ENCODE measurements at regions not wholly inside any gene's neighbourhood (a gene's known extent, or its start where the extent isn't known, plus 50 kb on each side); places are given as distances from the start of the nearest gene placed in this dataset.

DNA sequence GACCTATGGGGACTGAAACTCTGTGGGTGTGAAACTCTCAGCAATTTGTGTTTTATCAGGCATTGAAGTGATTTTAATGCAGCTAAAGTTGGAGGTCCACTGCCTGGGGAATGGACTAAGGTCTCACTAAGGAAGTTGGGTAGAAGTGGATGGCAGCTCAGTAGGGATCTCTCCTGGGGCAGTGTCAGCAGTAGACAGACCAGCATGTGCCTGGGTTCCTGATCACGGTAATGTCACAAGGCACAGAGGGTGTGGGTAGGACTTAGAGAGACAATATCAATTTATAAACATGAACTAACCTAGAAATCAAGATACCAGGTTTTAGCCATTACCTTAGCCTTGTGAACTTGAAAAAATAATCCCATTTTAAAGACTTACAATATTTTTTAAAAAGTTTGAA is 380.3 kb upstream of the LCORL start:
- no peak for DNase-seq

DNA sequence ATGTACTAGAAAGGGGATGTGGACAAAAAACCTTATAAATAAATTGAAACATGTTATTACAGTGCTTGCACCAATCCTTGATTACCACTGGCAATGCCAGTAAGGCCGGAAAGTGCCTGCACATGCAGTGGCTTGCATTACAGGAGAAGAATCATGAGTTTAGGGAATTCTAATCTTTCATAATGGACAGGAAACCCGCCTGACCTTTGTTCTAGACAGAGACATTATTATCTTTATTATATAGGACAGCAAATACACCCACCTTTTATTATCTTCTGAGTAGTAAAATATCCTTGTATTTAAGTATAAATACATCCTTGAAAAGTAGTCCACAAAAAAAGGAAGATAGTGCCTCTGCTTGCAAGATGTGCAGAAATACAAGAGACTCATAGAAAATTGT is 379.9 kb upstream of the LCORL start:
- DNase-seq: no peak

DNA sequence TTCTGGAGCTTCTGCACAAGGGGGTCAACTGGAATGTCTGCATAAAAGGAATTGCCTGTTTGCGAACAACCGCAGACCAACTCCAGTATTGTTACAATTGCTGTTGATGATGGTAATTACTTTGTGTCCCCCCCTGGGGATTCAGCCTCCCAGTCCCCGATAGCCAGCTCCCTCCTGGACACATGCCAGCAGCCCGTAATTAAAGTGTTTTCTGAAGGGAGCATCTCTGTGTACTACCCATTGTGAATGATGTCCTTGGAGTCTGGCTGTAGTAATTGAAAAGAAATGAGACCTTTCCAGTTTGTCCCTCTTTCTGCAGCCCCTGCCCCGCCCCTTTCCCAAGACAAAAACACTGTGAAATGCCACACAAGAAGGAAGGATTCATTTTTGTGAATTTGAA is 377.1 kb upstream of the LCORL start:
- peak; percentile 89 for DNase-seq

DNA sequence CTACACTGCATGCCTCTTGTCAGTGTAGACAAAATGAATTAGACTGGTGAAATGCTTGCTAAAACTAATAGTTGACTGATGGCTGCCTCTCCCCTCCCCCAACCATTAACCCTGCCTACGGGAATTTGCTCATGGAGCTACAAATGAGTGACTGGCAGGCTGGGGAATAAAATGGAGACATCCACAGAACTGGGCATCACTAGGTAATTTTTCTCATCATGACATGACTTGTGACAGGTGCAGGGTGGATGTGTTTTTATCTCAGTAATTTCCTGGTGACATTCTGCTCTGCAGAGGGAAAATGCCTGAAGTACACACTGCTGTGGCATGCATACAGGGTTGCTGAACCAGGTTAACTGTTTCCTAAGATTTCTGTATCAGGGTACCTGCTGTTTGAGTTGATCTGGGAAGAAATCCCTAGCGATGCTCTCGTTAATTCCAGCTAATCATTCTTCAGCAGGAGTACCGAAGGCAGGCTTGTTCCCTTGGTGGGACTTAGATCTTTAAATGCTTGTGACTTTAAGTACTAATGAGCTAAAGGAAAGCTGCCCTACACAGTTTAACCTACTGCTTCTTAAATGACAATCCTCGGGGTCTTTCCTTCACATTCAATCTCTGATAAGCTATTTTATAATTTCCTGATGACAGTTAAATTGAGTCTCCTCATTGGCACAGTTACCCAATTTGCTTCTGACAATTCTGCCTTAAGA is 376.3 kb upstream of the LCORL start:
- peak; percentile 3 for DNase-seq

DNA sequence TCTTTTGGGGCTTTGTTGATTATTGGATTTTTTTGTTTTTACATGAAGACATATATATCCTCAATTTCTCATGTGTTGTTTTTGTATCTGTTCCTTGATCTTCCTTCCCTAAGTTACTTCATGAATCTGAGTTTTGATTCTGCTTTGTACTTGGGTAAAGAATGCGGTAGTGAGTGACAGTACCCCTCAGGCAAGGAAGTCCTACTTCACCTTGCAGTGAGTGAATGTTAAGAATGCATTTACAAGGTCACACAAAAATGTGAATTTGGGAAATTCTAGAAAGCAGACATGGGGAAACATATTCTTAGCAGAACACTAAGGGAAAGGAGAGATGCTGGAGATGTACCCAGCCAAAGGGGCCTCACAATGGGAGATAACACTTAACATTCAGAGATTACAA is 373.1 kb upstream of the LCORL start:
- DNase-seq: no peak

DNA sequence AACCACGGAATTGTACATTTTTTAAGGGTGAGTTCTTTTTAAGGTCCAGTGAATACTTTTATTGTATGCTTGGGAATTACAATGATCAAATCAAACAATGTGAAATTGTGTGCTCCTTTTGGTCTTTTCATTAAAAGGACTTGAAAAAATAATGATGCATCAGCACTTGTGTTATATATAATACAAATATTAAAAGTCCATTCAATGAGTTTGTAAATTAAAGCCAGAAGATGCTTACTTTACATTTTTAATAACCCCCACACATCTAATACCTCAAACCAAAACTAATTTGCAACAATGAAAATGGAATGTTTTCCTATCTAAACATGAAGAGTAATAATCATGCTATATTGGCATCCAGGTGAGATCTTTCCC is 369.8 kb upstream of the LCORL start:
- DNase-seq: no peak

DNA sequence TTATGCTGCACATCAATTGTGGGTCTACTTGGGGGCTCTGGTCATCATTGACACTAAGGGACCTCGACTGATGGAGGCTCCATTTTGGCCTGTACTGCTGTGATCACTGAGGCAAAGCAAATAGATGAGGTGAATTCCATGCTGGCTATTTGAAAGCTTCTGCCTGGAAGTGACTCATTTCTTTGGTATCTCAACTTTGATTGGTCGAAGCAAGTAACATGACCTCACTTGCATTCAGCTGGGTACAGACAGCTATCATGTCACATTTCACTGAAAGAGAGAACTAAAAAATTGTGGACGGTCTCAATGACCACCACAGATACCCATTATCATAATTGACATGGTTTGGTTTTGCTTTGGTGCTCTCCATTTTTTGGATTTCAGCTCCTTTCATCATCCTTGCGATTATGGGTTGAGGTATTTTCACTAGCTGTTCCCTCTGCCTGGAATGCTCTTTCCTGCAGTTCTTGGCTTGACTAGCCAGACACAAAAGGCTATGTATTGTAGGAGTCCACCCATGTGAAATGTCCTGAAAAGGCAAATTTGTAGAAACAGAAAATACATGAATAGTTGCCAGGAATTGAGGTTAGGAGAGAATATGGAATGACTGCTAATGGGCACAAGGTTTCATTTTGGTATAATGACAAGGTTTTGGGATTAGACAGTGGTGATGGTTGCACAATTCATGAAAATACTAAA is 369.2 kb upstream of the LCORL start:
- DNase-seq: no peak

DNA sequence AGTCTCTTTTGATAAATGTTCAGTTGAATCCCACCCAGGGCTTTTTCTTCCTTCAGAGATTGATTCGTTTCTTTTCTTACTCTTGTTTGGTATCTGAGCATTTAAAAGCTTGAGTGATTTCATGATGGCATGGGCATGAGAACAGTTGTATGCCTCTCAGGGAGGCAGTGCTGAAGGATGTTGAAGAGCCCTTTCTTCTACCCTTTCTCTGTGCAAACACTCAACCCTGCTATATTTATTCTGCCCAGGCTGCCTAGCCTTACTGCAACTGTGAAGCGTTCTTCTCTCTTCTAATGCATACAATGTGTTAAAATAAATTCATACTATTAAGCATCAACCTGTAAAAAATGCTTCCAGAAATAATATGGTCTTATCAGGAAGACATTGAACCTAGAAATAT is 367.6 kb upstream of the LCORL start:
- no peak for DNase-seq

DNA sequence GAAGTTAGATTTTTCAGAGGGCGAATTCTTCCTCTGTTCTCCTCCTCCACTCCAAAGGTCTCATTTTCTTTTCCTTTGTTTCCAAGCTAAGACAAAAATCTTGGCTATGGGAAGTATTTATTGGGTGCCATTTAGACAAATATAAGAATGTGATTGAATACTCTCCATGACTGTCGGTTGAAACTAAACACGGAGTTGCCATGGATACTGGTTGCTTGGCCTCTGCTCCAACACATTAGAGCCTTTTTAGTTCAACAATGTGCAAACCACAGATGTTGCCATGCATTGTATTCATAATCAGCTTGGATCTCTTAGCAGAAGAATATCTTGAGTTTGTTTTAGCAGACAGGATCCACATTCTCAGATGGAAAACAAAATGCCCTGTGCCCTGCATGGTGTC is 366.5 kb upstream of the LCORL start:
- peak; percentile 12 for DNase-seq

DNA sequence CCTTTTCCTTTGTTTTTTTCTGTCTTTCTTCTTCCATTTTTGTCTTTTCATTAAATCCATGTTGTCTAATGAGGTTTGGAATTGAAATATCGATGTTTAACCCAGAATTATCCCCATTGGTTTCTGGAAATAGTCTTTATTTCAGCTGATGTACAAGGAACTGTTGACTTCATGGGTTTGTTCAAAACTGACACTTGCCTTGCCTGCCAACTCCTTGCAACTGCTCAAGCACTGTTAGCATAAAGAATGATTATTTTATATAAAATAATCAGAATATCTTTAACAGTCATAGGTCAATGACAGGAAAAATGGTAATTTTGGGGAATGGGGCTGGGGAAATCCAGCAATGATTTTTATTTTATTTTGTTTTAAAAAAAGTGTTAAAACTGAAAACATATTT is 359.6 kb upstream of the LCORL start:
- DNase-seq: no peak

DNA sequence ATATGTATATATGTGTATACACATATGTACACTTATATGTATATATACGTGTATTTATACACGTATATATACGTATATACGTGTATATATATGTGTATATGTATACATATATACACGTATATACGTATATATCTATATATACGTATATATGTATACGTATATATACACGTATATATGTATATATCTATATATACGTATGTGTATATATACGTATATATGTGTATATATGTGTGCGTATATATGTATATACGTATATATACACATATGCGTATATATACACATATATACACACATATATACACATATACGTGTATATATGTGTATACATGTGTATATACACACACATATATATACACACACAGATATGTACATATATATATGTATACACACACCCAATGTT is 348.0 kb upstream of the LCORL start:
- DNase-seq: no peak

DNA sequence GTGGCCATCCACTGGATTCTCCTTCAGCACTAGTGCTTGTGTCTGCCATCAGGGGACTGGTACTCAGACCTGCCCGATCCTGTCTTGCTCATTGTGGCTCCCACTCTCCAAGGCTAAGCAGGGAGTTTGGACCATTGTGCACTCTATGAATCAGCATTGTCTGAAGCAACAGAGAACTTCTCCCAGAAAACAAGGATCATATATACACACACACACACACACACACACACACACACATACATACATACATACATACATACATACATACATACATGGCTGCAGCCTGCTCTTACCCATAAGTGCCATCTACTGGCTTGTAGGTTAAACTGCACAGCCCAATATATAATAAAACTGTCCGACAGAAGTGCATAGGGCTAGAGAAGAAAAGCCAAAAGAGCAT is 345.3 kb upstream of the LCORL start:
- DNase-seq: peak; percentile 50

DNA sequence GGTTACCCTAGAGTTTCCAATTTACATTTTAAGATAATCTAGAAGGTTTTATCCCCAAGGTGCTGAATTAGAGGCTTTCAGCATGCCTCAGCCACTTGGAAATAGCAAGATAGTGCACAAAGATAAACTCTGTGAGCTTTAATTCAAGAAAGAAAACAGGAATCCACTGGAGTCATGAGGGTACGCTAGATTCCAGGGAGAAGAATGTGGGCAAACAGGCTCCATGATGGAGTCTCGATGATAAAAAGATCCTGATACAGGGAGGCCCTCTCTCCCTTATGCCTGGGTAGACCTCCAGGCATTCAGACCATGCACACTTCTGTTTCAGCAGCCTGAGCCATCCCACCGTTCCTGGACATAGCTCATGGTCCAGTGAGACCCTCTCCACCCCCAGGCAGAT is 344.6 kb upstream of the LCORL start:
- no peak for DNase-seq

DNA sequence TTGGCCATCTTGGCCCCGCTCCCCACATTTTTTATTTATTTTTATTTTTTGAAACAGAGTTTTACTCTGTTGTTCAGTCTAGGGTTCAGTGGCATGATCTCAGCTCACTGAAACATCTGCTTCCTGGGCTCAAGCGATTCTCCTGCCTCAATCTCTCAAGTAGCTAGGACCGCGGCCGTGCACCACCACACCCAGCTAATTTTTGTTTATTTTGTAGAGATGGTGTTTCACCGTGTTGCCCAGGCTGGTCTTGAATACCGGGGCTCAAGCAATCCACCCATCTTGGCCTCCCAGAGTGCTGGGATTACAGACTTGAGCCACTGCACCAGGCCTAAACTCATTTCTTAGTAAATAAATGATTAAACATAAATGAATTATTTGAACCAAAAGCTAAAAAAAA is 322.0 kb upstream of the LCORL start:
- DNase-seq: no peak

DNA sequence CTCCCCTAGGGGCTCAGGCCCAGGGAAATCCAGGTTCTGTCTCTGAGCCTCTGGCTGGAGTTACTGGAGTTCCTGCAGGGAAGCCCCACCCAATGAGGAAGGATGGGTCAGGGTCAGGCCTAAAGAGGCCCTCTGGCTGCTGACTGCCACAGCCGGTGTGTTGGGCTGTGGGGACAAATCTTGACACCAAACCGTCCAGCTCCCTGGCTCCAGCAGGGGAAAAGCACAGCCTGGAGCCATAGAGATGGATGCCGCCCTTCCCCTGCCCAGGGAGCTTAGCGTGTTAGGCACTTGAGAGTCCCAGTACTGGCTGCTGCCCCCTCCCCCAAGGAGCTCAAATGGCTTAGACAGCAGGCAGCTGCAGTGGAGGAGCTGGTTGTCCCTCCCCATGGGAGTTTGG is 321.3 kb upstream of the LCORL start:
- no peak for DNase-seq

DNA sequence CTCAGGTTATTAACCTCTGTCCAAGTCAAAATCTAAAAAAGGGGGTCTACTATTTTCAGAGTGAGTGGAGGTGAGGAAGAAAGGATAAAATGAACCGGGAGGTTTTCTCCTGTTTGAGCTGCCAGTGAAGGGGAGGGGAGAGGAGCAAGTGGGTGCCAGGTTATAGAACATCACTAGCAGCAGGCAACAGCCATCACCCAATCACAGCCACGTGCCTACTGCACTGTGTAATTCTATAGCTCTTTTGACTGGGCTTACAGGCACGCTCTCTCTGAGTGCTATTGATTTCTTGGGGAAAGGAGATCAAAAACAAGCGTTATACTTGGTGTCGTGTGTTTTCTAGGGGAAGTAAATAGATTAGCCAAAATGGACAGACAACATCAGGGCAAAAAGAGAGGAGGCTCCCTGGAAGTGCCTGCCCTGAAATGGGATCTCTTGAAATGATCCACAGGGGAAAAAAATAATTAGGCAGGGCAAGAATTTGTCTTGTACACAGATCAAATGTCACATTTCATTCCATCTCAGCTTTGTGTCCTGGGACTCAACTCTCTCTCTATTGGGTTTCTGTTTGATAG is 300.5 kb upstream of the LCORL start:
- DNase-seq: peak; percentile 27

DNA sequence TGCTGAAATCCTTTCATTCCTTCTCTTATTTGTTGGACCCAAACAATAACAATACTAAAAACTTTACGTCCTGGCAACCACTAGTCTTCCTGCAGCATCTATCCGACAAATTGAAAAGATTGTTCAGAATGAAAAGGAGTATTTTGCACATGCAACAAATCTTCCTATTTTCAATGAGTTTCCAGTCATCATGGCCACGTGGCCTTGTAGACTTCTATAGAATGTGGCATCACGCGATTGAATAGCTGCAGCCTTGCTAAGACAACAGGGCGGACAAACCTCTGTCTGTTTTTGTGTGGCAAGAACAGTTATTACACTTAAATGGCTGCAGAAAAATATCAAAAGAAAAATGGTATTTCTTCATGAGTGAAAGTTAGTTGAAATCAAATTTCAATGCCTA is 297.9 kb upstream of the LCORL start:
- DNase-seq: no peak

DNA sequence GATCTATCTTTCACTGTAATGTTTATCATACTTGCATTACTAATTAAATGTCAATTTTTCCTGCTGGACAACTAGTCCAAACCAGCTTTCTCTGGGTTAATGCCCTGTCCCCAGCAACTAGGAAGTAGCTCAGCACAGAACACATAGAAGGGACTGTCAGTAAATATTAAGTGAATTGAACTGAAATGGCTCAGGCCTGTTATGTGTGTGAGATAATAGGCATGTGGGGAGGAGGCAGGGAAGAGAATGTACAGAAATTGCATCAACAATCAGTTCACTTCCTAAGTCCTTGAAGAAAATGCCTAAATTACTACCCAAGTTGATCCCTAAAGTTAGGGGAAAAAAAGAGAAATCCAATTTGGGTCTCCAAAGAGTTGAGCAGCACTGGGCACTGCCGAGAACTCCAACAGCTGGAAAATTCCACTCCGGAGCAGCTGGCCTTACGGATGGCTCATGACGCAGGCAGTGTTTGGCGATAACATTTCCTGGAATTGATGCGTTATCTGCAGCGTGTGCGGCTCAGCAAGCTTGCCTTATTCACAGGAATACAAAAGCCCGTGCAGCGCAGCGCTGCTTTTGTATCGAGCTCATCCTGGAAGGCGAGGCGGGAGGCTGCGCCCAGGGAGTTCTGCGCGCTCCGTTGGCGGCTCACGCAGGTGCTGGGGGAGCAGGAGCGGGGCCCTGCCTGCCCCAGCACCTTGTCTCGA is 297.3 kb upstream of the LCORL start:
- DNase-seq: peak; percentile 66

DNA sequence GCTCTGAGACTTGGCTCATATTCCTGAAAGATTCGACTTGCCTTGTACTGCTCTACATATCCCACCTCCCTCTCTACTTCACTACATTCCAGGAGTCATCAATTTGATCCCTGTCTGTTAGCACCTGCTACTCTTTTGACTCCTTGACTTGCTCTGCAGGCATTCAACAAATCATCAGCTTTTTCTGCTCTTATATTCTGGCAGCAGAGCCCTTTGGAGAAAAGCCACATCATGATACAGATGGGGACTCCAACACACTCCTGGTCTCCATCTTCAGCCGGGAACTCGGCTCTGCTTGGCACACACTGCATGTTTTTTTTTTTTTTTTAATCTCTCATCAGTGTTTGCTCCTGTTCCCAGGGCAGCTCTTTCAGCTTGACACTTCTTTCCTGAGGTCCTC is 293.2 kb upstream of the LCORL start:
- no peak for DNase-seq

DNA sequence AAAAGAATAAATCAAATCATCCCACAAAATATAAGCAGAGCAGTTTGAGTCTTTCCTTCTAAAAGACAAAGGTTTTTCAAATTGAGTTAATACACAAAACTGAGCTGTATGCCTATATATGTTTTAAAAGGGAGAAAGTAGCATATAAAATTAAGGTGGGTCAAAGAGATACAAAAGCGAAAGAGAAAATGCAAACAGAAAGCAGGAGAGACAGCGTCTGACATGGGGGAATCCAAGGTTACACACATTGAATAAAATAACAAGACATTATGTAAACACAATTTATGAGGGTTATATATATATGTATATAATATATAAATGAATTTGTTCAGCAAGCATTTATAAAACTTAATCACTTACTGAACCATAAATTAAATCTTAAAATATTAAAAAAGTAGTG is 276.1 kb upstream of the LCORL start:
- no peak for DNase-seq

DNA sequence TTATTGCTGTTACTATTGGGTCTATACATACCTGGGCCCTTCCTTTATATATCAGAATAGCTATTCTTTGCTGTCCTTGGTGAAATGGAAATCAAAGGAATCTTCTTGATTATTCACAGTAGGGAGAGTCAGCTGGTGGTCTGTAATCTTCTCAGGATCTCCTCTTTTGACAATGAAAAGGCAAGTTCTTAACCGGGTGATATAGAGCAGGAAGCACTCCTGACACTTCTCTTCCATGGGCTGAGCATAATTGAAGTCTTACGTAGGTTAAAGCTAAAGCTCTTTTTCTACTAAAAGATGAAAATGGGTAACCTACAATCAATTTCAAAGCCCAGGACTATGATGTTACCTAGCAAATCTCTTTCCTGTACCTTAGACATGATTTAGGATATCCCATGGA is 274.9 kb upstream of the LCORL start:
- no peak for DNase-seq

DNA sequence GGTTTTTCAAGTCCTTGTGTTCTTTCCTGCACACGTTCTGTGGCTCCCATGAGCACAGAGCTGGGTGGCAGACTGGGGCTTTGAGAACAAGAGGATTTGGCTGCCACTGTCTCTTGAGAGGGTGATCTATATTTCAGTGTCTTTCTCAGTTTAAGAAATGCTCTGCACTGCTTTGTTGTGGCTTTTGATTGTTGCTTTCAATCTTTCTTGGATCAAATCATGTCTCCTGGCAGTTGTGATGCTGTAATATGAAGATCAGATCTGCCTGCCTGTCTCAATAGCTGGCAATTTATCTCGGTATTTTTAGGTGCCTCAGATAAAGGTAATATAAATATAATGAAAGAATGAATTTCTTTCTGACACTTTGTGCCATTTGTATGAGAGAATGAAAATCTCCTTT is 273.3 kb upstream of the LCORL start:
- no peak for DNase-seq

DNA sequence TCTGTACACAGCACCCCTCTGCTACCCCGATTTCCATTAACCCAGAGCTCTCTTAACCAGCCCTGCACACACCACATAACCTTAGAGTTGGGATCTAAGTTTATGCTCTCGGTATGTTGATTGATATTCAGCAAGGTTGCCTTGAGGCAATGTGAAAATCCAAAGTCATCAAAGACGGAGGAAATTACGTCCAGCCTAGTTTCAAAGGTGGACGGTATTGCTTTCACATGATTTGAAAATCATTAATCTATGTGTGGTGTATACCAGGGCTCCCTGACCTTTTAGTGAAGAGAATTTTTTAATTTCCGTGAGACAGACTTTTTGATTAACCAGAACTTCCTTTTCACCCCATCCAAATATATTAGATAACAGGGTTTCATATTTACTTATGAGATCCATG is 272.5 kb upstream of the LCORL start:
- no peak for DNase-seq

DNA sequence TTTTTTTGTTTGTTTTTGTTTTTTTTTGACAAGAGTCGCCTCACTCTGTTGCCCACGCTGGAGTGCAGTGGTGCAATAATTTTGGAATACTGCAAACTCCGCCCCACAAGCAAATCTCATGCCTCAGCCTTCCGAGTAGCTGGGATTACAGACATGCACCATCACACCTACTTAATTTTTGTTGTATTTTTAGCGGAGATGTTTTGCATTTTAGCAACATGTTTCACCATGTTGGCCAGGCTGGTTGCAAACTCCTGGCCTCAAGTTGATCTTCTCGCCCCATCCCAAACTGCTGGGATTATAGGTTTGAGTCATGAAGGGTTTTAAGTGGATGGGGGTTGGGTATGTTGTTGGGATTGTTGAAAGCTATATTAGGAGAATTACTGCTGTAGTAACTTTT is 270.9 kb upstream of the LCORL start:
- no peak for DNase-seq

Data from NCI-H146 (cell line).